Stimulated activated naive B cell treated with anti-CD40 and anti-IgM and Interleukin-4, amounts not matched to agents 10 μg/mL and 1 μg/mL and 100 μg/mL, for 72 hours (primary cell): ENCODE measurements at regions not wholly inside any gene's neighbourhood (a gene's known extent, or its start where the extent isn't known, plus 50 kb on each side); places are given as distances from the start of the nearest gene placed in this dataset.

Source experiments
- ATAC-seq, 2 donors: fragments of 150-1000 bp; cut with Tn5 transposase; replicated peaks; 2 replicates each; pipeline ENCODE4 v1.10.0; 2021; ENCODE audit warnings: moderate library complexity in 1 of 2
- DNase-seq: peaks from one replicate; pipeline ENCODE4 v3.0.0; 2021
- H3K27ac Mint-ChIP-seq: one replicate; pipeline ENCODE4 v1.8.0; 2022; ENCODE audit warnings: mild to moderate bottlenecking, mixed read lengths
- H3K27me3 Mint-ChIP-seq, 2 donors: one replicate each; pipeline ENCODE4 v1.8.0; 2022; ENCODE audit warnings: mixed read lengths in 2 of 2
- H3K36me3 Mint-ChIP-seq, 2 donors: one replicate each; pipeline ENCODE4 v1.8.0; 2022; ENCODE audit warnings: mixed read lengths in 2 of 2, mild to moderate bottlenecking in 1 of 2
- H3K4me1 Mint-ChIP-seq, 2 donors: one replicate each; pipeline ENCODE4 v1.8.0; 2022; ENCODE audit warnings: mixed read lengths in 2 of 2, mild to moderate bottlenecking in 1 of 2
- H3K4me3 Mint-ChIP-seq, 2 donors: one replicate each; pipeline ENCODE4 v1.8.0; 2022; ENCODE audit warnings: mild to moderate bottlenecking in 2 of 2, mixed read lengths in 2 of 2, moderate library complexity in 1 of 2
- H3K9me3 Mint-ChIP-seq, 2 donors: one replicate each; pipeline ENCODE4 v1.8.0; 2022; ENCODE audit warnings: mixed read lengths in 2 of 2, mild to moderate bottlenecking in 1 of 2

GRCh38 chr14:35234012-35234805 lies 58.0 kb upstream of the PSMA6 start:
- Mint-ChIP-seq H3K4me1 (peaks cover 12 to 27% of the 10 kb centered on the region in 2 donors), H3K9me3 (no peaks in the 10 kb centered on the region), H3K27ac (no peak overlapping the region), H3K4me3 (no peak overlapping the region), H3K27me3 (no peaks in the 10 kb centered on the region), H3K36me3 (peaks cover 8 to 30% of the 10 kb centered on the region in 2 donors)
- ATAC-seq (no peak), DNase-seq (no peak)

GRCh38 chr14:35235840-35236239 lies 56.3 kb upstream of the PSMA6 start:
- no peak for ATAC-seq
- Mint-ChIP-seq H3K4me1 (peaks cover 10 to 21% of the 10 kb centered on the region in 2 donors), H3K4me3 (no peak overlapping the region), H3K9me3 (no peaks in the 10 kb centered on the region), H3K36me3 (peaks cover 13 to 28% of the 10 kb centered on the region in 2 donors), H3K27ac (no peak overlapping the region), H3K27me3 (no peaks in the 10 kb centered on the region)
- DNase-seq, result no peak

GRCh38 chr14:35236806-35237205 lies 55.4 kb upstream of the PSMA6 start:
- no peak overlapping the region for H3K4me3 Mint-ChIP-seq
- peaks cover 10 to 21% of the 10 kb centered on the region in 2 donors for H3K4me1 Mint-ChIP-seq
- no peak for DNase-seq
- no peaks in the 10 kb centered on the region for H3K9me3 Mint-ChIP-seq
- peaks cover 13 to 33% of the 10 kb centered on the region in 2 donors for H3K36me3 Mint-ChIP-seq
- H3K27me3 Mint-ChIP-seq, result no peaks in the 10 kb centered on the region
- no peak overlapping the region for H3K27ac Mint-ChIP-seq
- ATAC-seq, result no peak

DNA sequence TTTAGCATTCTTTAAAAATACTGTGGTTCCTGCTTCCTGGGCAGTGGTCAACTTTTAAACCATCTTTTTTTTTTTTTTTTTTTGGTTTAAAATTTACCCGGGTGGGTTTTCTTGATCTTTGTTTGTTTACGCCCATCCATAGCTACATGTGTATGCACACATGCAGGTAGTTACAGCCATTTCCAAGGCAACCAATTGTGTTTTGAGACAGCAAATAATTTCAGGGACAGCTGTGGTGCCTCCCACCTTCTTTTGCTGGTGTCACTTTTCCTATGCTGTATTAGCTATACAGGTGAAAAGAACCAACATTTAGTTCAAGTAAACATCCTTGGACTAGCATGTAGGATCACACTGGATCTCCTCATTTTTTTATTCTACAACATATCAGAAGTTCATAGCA lies 52.0 kb upstream of the PSMA6 start:
- H3K27ac Mint-ChIP-seq, result no peak overlapping the region
- peaks cover 13 to 27% of the 10 kb centered on the region in 2 donors for H3K36me3 Mint-ChIP-seq
- no peak overlapping the region for H3K4me3 Mint-ChIP-seq
- DNase-seq (no peak), ATAC-seq (no peak)
- no peaks in the 10 kb centered on the region for H3K9me3 Mint-ChIP-seq
- H3K27me3 Mint-ChIP-seq, result no peaks in the 10 kb centered on the region
- H3K4me1 Mint-ChIP-seq, result peaks cover 7 to 13% of the 10 kb centered on the region in 2 donors
